HEK293 (cell line): ENCODE measurements at regions not wholly inside any gene's neighbourhood (a gene's known extent, or its start where the extent isn't known, plus 50 kb on each side); places are given as distances from the start of the nearest gene placed in this dataset.

Experiments used
- CTCF ChIA-PET: fragments of 350-600 bp; formaldehyde crosslinking; extraction: SDS; loops from one replicate; lab custom pipeline; 2021; ENCODE audit warnings: antibody characterized with exemption; lab: Yijun Ruan, JAX
- POLR2A ChIA-PET: fragments of 300-600 bp; formaldehyde crosslinking; extraction: SDS; loops from one replicate; lab custom pipeline; 2020; ENCODE audit warnings: antibody characterized with exemption, inconsistent platforms; lab: Yijun Ruan, JAX
- H3K27ac ChIP-seq: fragments of 200-500 bp; sonication (Bioruptor generic); 2 replicates; pipeline ENCODE4 v1.5.1; 2014; ENCODE audit warnings: low read depth, low read length, control low read depth, inconsistent platforms; ENCODE audit errors: extremely low read depth
- H3K36me3 ChIP-seq, 2 experiments: fragments of 200-500 bp in 1 of 2; sonication (Bioruptor generic) in 1 of 2; 1 replicate in 1 of 2; 2 replicates in 1 of 2; pipeline ENCODE4 v1.5.1; 2014 to 2017; ENCODE audit warnings: inconsistent platforms in 2 of 2, low read length in 2 of 2; ENCODE audit not compliant: control insufficient read depth in 2 of 2, insufficient read depth in 1 of 2
- H3K4me1 ChIP-seq: fragments of 200-500 bp; sonication (Bioruptor generic); 2 replicates; pipeline ENCODE4 v1.5.1; 2014; ENCODE audit warnings: mild to moderate bottlenecking, low read length, inconsistent platforms; ENCODE audit not compliant: control insufficient read depth, insufficient read depth
- H3K4me3 ChIP-seq: 2 replicates; pipeline ENCODE4 v1.5.1; 2011; ENCODE audit warnings: low read depth, mild to moderate bottlenecking, control low read depth, low read length, moderate library complexity
- H3K9me3 ChIP-seq: fragments of 200-500 bp; sonication (Bioruptor generic); 2 replicates; pipeline ENCODE4 v1.5.1; 2014; ENCODE audit warnings: low read depth, low read length, inconsistent platforms; ENCODE audit not compliant: control insufficient read depth, insufficient read depth
- ATF2 ChIP-seq: fragments of 450-650 bp; formaldehyde crosslinking; IDR thresholded peaks from 2 replicates; pipeline ENCODE4 v1.5.1; 2016; ENCODE audit warnings: missing biosample characterization, missing genetic modification characterization, low read depth
- HOXC10 ChIP-seq: sonication (generic); formaldehyde crosslinking; IDR thresholded peaks from 2 replicates; pipeline ENCODE4 v1.8.1; 2023; ENCODE audit warnings: mild to moderate bottlenecking, missing genetic modification reagents
- SP3 ChIP-seq: fragments of 450-650 bp; formaldehyde crosslinking; IDR thresholded peaks from 2 replicates; pipeline ENCODE4 v1.5.1; 2016; ENCODE audit warnings: missing biosample characterization, missing genetic modification characterization
- TRIM28 ChIP-seq: IDR thresholded peaks from 2 replicates; pipeline ENCODE4 v1.6.1; 2011; ENCODE audit warnings: low read length, control low read depth, borderline replicate concordance
- ZBTB17 ChIP-seq: fragments of 450-650 bp; formaldehyde crosslinking; IDR thresholded peaks from 2 replicates; pipeline ENCODE4 v1.5.1; 2016; ENCODE audit warnings: missing biosample characterization, missing genetic modification characterization
- ZNF10 ChIP-seq: fragments of 450-650 bp; formaldehyde crosslinking; IDR thresholded peaks from 2 replicates; pipeline ENCODE4 v1.5.1; 2017; ENCODE audit warnings: missing biosample characterization, missing genetic modification characterization
- ZNF157 ChIP-seq: fragments of 450-650 bp; formaldehyde crosslinking; IDR thresholded peaks from 2 replicates; pipeline ENCODE4 v1.5.1; 2016; ENCODE audit warnings: missing biosample characterization, missing genetic modification characterization
- ZNF16 ChIP-seq: fragments of 450-650 bp; formaldehyde crosslinking; IDR thresholded peaks from 2 replicates; pipeline ENCODE4 v1.5.1; 2016; ENCODE audit warnings: low read depth, missing biosample characterization, missing genetic modification characterization
- ZNF174 ChIP-seq: fragments of 450-650 bp; formaldehyde crosslinking; IDR thresholded peaks from 2 replicates; pipeline ENCODE4 v1.5.0; 2017; ENCODE audit warnings: missing biosample characterization, mild to moderate bottlenecking, missing genetic modification characterization
- ZNF184 ChIP-seq: fragments of 450-650 bp; IDR thresholded peaks from 2 replicates; pipeline ENCODE4 v1.5.1; 2018; ENCODE audit warnings: missing biosample characterization, mild to moderate bottlenecking, missing genetic modification characterization
- ZNF24 ChIP-seq: fragments of 450-650 bp; formaldehyde crosslinking; IDR thresholded peaks from 2 replicates; pipeline ENCODE4 v1.5.1; 2016; ENCODE audit warnings: missing biosample characterization, missing genetic modification characterization
- ZNF302 ChIP-seq: fragments of 450-650 bp; formaldehyde crosslinking; IDR thresholded peaks from 2 replicates; pipeline ENCODE4 v1.5.1; 2016; ENCODE audit warnings: missing biosample characterization, missing genetic modification characterization, low read depth
- ZNF335 ChIP-seq: fragments of 450-650 bp; formaldehyde crosslinking; conservative IDR thresholded peaks from 2 replicates; pipeline ENCODE4 v1.5.1; 2016; ENCODE audit warnings: missing biosample characterization, missing genetic modification characterization
- ZNF510 ChIP-seq: fragments of 450-650 bp; formaldehyde crosslinking; IDR thresholded peaks from 2 replicates; pipeline ENCODE4 v1.5.1; 2018; ENCODE audit warnings: mild to moderate bottlenecking, missing genetic modification characterization, missing biosample characterization; ENCODE audit not compliant: insufficient replicate concordance
- ZNF596 ChIP-seq: fragments of 450-650 bp; IDR thresholded peaks from 2 replicates; pipeline ENCODE4 v1.5.0; 2018; ENCODE audit warnings: missing biosample characterization, mild to moderate bottlenecking, missing genetic modification characterization, moderate library complexity
- ZNF600 ChIP-seq: fragments of 450-650 bp; formaldehyde crosslinking; IDR thresholded peaks from 2 replicates; pipeline ENCODE4 v1.5.1; 2016; ENCODE audit warnings: missing biosample characterization, missing genetic modification characterization
- ZNF621 ChIP-seq: fragments of 450-650 bp; formaldehyde crosslinking; IDR thresholded peaks from 2 replicates; pipeline ENCODE4 v1.5.1; 2017; ENCODE audit warnings: missing biosample characterization, missing genetic modification characterization
- ZNF76 ChIP-seq: fragments of 450-650 bp; formaldehyde crosslinking; IDR thresholded peaks from 2 replicates; pipeline ENCODE4; 2016; ENCODE audit warnings: low read depth, missing biosample characterization, missing genetic modification characterization, borderline replicate concordance
- ZSCAN30 ChIP-seq: fragments of 450-650 bp; IDR thresholded peaks from 2 replicates; pipeline ENCODE4 v1.5.1; 2018; ENCODE audit warnings: missing biosample characterization, mild to moderate bottlenecking, missing genetic modification characterization, moderate library complexity
- ZXDB ChIP-seq: fragments of 450-650 bp; formaldehyde crosslinking; IDR thresholded peaks from 2 replicates; pipeline ENCODE4 v1.5.1; 2016; ENCODE audit warnings: missing biosample characterization, missing genetic modification characterization
- TF ChIP-seq, protein P1 (sequence below): fragments of 450-650 bp; formaldehyde crosslinking; IDR thresholded peaks from 2 replicates; pipeline ENCODE4 v1.5.1; 2016; ENCODE audit warnings: missing biosample characterization, missing genetic modification characterization, borderline replicate concordance
- TF ChIP-seq, protein P2 (sequence below): fragments of 450-650 bp; formaldehyde crosslinking; conservative IDR thresholded peaks from 2 replicates; pipeline ENCODE4 v1.5.1; 2016; ENCODE audit warnings: low read depth, missing biosample characterization, missing genetic modification characterization
- TF ChIP-seq, protein P3 (sequence below): fragments of 450-650 bp; formaldehyde crosslinking; IDR thresholded peaks from 2 replicates; pipeline ENCODE4 v1.5.1; 2016; ENCODE audit warnings: missing biosample characterization, missing genetic modification characterization

- POLR2A ChIA-PET = no interaction called here
- H3K4me1 ChIP-seq = no peaks in the 10 kb centered on the region
- no peak overlapping the region for H3K4me3 ChIP-seq
Measured at GRCh38 chr18:25516121-25516520, 164.2 kb upstream of the ZNF521 start.

GRCh38 chr18:25510096-25510495 is 158.1 kb upstream of the ZNF521 start:
- Histone ChIP-seq H3K9me3 (no peaks in the 10 kb centered on the region), H3K4me3 (no peak overlapping the region), H3K36me3 (no peaks in the 10 kb centered on the region), H3K4me1 (no peaks in the 10 kb centered on the region), H3K27ac (no peak overlapping the region)
- TF ChIP-seq ZNF510 (no peak), HOXC10 (no peak), ZNF184 (tag by site-specific recombination) (no peak), ZNF174 (tag by site-specific recombination) (no peak)
- CTCF ChIA-PET = interaction anchor here (0.6 kb wide), 1 partner anchor 254 kb away, joined by 3 read pairs; no protein-coding TSS in a partner anchor
- POLR2A ChIA-PET = no interaction called here

More at GRCh38 chr18:25516121-25516520, 164.2 kb upstream of the ZNF521 start:
- TF ChIP-seq, protein P1, sequence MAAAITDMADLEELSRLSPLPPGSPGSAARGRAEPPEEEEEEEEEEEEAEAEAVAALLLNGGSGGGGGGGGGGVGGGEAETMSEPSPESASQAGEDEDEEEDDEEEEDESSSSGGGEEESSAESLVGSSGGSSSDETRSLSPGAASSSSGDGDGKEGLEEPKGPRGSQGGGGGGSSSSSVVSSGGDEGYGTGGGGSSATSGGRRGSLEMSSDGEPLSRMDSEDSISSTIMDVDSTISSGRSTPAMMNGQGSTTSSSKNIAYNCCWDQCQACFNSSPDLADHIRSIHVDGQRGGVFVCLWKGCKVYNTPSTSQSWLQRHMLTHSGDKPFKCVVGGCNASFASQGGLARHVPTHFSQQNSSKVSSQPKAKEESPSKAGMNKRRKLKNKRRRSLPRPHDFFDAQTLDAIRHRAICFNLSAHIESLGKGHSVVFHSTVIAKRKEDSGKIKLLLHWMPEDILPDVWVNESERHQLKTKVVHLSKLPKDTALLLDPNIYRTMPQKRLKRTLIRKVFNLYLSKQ (tag by site-specific recombination) = no peak
- Histone ChIP-seq H3K36me3 (no peaks in the 10 kb centered on the region), H3K9me3 (no peaks in the 10 kb centered on the region), H3K27ac (no peak overlapping the region)
- CTCF ChIA-PET = interaction anchor here (0.7 kb wide), 1 partner anchor 52 kb away, joined by 3 read pairs; no protein-coding TSS in a partner anchor

DNA sequence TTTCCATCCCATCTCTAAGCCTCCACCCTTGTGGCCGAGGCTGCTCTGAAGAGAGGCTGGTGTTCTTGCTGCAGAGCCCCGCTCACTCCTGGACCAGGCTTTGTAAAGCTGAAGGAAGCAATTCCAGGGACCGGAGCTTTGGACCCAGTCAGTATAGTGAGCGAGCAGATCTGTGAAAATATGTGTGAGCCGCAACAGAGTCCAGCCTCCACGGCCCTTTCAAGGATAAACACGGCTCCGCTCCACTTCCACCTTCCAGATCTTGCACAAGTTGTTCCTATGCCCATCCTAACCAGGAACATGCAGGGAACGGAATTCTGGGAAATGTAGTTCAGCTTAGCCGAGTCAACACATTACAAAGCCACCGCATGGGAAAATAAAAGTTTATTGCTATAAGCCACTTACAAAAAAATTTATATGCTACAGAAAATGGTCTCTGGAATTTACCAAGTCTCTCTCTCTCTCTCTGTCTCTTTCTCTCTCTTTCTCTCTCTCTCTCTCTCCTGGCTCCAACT is 151.7 kb upstream of the ZNF521 start:
- ChIA-PET CTCF (interaction anchor here (0.6 kb wide), 1 partner anchor 49 kb away, joined by 4 read pairs; no protein-coding TSS in a partner anchor), POLR2A (no interaction called here)
- no peak overlapping the region for H3K27ac ChIP-seq
- H3K9me3 ChIP-seq = no peaks in the 10 kb centered on the region
- no peaks in the 10 kb centered on the region for H3K36me3 ChIP-seq
- H3K4me3 ChIP-seq = peak overlapping the region; percentile 0; the same call in 1 of the 2 replicates
- no peaks in the 10 kb centered on the region for H3K4me1 ChIP-seq
- TF ChIP-seq SP3 (tag by site-specific recombination) (peak; percentile 66), ZNF596 (tag by site-specific recombination) (peak; percentile 94), ZNF302 (tag by site-specific recombination) (no peak), ZNF335 (tag by site-specific recombination) (peak; percentile 94), ZNF24 (tag by site-specific recombination) (no peak), ZNF600 (tag by site-specific recombination) (peak; percentile 61; the same call in 1 of the 2 replicates), ZSCAN30 (tag by site-specific recombination) (no peak), ZNF621 (tag by site-specific recombination) (no peak), ZNF157 (tag by site-specific recombination) (no peak), ZNF16 (tag by site-specific recombination) (no peak), ZNF10 (tag by site-specific recombination) (peak; percentile 63), ZXDB (tag by site-specific recombination) (peak; percentile 51), ZNF76 (peak; percentile 72; the same call in 1 of the 2 replicates), TRIM28 (peak; percentile 88), ZBTB17 (peak; percentile 89), ATF2 (tag by site-specific recombination) (no peak)
- TF ChIP-seq, protein P2, sequence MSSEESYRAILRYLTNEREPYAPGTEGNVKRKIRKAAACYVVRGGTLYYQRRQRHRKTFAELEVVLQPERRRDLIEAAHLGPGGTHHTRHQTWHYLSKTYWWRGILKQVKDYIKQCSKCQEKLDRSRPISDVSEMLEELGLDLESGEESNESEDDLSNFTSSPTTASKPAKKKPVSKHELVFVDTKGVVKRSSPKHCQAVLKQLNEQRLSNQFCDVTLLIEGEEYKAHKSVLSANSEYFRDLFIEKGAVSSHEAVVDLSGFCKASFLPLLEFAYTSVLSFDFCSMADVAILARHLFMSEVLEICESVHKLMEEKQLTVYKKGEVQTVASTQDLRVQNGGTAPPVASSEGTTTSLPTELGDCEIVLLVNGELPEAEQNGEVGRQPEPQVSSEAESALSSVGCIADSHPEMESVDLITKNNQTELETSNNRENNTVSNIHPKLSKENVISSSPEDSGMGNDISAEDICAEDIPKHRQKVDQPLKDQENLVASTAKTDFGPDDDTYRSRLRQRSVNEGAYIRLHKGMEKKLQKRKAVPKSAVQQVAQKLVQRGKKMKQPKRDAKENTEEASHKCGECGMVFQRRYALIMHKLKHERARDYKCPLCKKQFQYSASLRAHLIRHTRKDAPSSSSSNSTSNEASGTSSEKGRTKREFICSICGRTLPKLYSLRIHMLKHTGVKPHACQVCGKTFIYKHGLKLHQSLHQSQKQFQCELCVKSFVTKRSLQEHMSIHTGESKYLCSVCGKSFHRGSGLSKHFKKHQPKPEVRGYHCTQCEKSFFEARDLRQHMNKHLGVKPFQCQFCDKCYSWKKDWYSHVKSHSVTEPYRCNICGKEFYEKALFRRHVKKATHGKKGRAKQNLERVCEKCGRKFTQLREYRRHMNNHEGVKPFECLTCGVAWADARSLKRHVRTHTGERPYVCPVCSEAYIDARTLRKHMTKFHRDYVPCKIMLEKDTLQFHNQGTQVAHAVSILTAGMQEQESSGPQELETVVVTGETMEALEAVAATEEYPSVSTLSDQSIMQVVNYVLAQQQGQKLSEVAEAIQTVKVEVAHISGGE (tag by site-specific recombination) = peak; percentile 34; the same call in 1 of the 2 replicates
- TF ChIP-seq, protein P3, sequence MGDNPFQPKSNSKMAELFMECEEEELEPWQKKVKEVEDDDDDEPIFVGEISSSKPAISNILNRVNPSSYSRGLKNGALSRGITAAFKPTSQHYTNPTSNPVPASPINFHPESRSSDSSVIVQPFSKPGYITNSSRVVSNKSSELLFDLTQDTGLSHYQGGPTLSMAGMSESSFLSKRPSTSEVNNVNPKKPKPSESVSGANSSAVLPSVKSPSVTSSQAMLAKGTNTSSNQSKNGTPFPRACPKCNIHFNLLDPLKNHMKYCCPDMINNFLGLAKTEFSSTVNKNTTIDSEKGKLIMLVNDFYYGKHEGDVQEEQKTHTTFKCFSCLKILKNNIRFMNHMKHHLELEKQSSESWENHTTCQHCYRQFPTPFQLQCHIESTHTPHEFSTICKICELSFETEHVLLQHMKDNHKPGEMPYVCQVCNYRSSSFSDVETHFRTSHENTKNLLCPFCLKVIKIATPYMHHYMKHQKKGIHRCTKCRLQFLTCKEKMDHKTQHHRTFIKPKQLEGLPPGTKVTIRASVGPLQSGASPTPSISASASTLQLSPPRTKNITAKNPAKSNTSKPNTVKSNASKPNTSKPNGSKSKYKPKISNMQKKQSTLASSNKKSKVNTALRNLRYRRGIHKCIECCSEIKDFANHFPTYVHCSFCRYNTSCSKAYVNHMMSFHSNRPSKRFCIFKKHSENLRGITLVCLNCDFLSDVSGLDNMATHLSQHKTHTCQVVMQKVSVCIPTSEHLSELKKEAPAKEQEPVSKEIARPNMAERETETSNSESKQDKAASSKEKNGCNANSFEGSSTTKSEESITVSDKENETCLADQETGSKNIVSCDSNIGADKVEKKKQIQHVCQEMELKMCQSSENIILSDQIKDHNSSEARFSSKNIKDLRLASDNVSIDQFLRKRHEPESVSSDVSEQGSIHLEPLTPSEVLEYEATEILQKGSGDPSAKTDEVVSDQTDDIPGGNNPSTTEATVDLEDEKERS = no peak
